B cell (primary cell): ENCODE measurements at regions not wholly inside any gene's neighbourhood (a gene's known extent, or its start where the extent isn't known, plus 50 kb on each side); places are given as distances from the start of the nearest gene placed in this dataset.

Source experiments
- CTCF ChIP-seq: fragments of 200-600 bp; IDR thresholded peaks from one replicate; pipeline ENCODE4 v1.8.0; 2022; ENCODE audit warnings: antibody characterized with exemption, mild to moderate bottlenecking
- EZH2 ChIP-seq: IDR thresholded peaks from 2 replicates; pipeline ENCODE4 v1.6.1; 2012; ENCODE audit warnings: borderline replicate concordance, low read depth, mild to moderate bottlenecking, moderate library complexity, low read length; ENCODE audit not compliant: insufficient read depth, poor library complexity, severe bottlenecking

DNA sequence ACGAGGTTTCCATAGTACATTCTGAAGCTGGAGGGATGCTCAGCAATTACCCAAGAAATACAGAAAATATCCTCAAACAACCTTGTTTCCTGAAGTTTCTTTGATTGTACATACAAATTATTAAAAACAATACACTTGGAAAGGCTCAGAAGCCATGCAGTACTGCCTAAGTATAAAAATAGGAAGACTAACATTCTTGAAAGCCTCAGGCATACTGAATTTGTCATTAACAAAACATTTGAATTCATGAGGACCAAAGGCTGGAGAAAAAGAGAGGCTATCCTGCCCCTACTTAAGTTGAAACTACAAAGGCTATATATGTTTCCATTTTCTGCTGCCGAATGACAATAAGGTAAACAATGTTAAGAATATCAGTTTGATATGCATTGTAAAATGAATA lies 54.3 kb upstream of the SGCE start:
- no peak for TF ChIP-seq CTCF
- TF ChIP-seq EZH2, result no peak
